Colonic mucosa (tissue), 4 donors: ENCODE measurements at regions not wholly inside any gene's neighbourhood (a gene's known extent, or its start where the extent isn't known, plus 50 kb on each side); places are given as distances from the start of the nearest gene placed in this dataset.
"Not testable (repeated sequence)": the region's sequence is repeated elsewhere in the genome, so short reads cannot be mapped to it uniquely, and the experiment has no call there.

Experiments
- DNase-seq: peaks from one replicate; pipeline ENCODE4 v3.0.0-alpha.2; 2020
- H3K27ac ChIP-seq: fragments of 200-600 bp; one replicate; pipeline ENCODE4 v1.8.0; 2021
- H3K27me3 ChIP-seq: fragments of 200-600 bp; one replicate; pipeline ENCODE4 v1.8.0; 2021
- H3K36me3 ChIP-seq: fragments of 200-600 bp; one replicate; pipeline ENCODE4 v1.8.0; 2021
- H3K4me1 ChIP-seq: fragments of 200-600 bp; one replicate; pipeline ENCODE4 v1.8.0; 2021; ENCODE audit warnings: mild to moderate bottlenecking
- H3K4me3 ChIP-seq: fragments of 200-600 bp; one replicate; pipeline ENCODE4 v1.8.0; 2021
- H3K9ac ChIP-seq, 2 donors: one replicate each; pipeline ENCODE4 v1.7.0; 2013; ENCODE audit warnings: control low read depth in 2 of 2, low read depth in 2 of 2, low read length in 2 of 2
- H3K9me3 ChIP-seq: fragments of 200-600 bp; one replicate; pipeline ENCODE4 v1.8.0; 2021
- CTCF ChIP-seq: fragments of 200-600 bp; IDR thresholded peaks from one replicate; pipeline ENCODE4 v1.8.0; 2022; ENCODE audit warnings: antibody characterized with exemption, mild to moderate bottlenecking
- intact Hi-C: fragments of 100-400 bp; cut with DNase I; formaldehyde crosslinking; loops from one replicate; pipeline ENCODE4 v1.14.1; 2022
- donor health status: healthy.
- donor health status: DM: no; HTN: no; CAD: no.
- donor health status: DM: no; HTN: no; CAD: no.

- DNase-seq: no peak
- Histone ChIP-seq H3K27ac (no peak overlapping the region), H3K9me3 (no peaks in the 10 kb centered on the region), H3K9ac (no peak overlapping the region), H3K36me3 (no peaks in the 10 kb centered on the region), H3K4me3 (no peak overlapping the region), H3K27me3 (no peaks in the 10 kb centered on the region), H3K4me1 (no peaks in the 10 kb centered on the region)
- intact Hi-C loops: no loop called here
- no peak for TF ChIP-seq CTCF
These were observed 488.5 kb downstream of the ZNF33B start for GRCh38 chr10:42149722-42150427.

GRCh38 chr10:42149027-42149700 lies 489.2 kb downstream of the ZNF33B start:
- H3K27me3 ChIP-seq: no peaks in the 10 kb centered on the region
- intact Hi-C loops: no loop called here
- H3K9ac ChIP-seq: no peak overlapping the region
- no peaks in the 10 kb centered on the region for H3K4me1 ChIP-seq
- DNase-seq: no peak
- no peaks in the 10 kb centered on the region for H3K36me3 ChIP-seq
- no peak overlapping the region for H3K4me3 ChIP-seq
- H3K27ac ChIP-seq: no peak overlapping the region
- no peak for TF ChIP-seq CTCF
- no peaks in the 10 kb centered on the region for H3K9me3 ChIP-seq

- DNase-seq: not testable (repeated sequence)
These were observed 492.2 kb downstream of the ZNF33B start for GRCh38 chr10:42146165-42146564.

GRCh38 chr10:42138023-42138422 lies 500.3 kb downstream of the ZNF33B start:
- DNase-seq, H3K27ac ChIP-seq, H3K9me3 ChIP-seq, H3K4me1 ChIP-seq, intact Hi-C loops, H3K4me3 ChIP-seq, H3K36me3 ChIP-seq, H3K9ac ChIP-seq, H3K27me3 ChIP-seq: not testable (repeated sequence)

More at GRCh38 chr10:42146165-42146564, 492.2 kb downstream of the ZNF33B start:
- intact Hi-C loops, H3K27me3 ChIP-seq, H3K9me3 ChIP-seq, H3K27ac ChIP-seq, H3K9ac ChIP-seq, H3K4me3 ChIP-seq, H3K4me1 ChIP-seq, H3K36me3 ChIP-seq: not testable (repeated sequence)

GRCh38 chr10:42113158-42113450 lies 525.3 kb downstream of the ZNF33B start:
- Histone ChIP-seq H3K36me3 (no peaks in the 10 kb centered on the region), H3K9me3 (no peaks in the 10 kb centered on the region), H3K4me1 (no peaks in the 10 kb centered on the region), H3K9ac (no peak overlapping the region), H3K27me3 (no peaks in the 10 kb centered on the region), H3K4me3 (no peak overlapping the region), H3K27ac (no peak overlapping the region)
- no peak for DNase-seq
- intact Hi-C loops: no loop called here
- TF ChIP-seq CTCF: no peak

GRCh38 chr10:42112331-42113157 lies 525.8 kb downstream of the ZNF33B start:
- no peak overlapping the region for H3K27ac ChIP-seq
- TF ChIP-seq CTCF: no peak
- H3K9me3 ChIP-seq: no peaks in the 10 kb centered on the region
- no peak overlapping the region for H3K9ac ChIP-seq
- DNase-seq: no peak
- H3K4me1 ChIP-seq: no peaks in the 10 kb centered on the region
- no peaks in the 10 kb centered on the region for H3K27me3 ChIP-seq
- H3K4me3 ChIP-seq: no peak overlapping the region
- no peaks in the 10 kb centered on the region for H3K36me3 ChIP-seq
- intact Hi-C loops: no loop called here
